Tibial artery (tissue), 4 donors: ENCODE measurements at regions not wholly inside any gene's neighbourhood (a gene's known extent, or its start where the extent isn't known, plus 50 kb on each side); places are given as distances from the start of the nearest gene placed in this dataset.

ENCODE experiments used
- DNase-seq, 2 donors: peaks; one replicate each; pipeline ENCODE4 v3.0.0-alpha.2; 2019
- H3K27ac ChIP-seq, 2 donors: fragments of 200-600 bp; sonication (generic) in 1 of 2; 1 replicate in 1 of 2; 2 replicates in 1 of 2; pipeline ENCODE4 v1.5.1; 2018 to 2019; ENCODE audit warnings: mild to moderate bottlenecking in 1 of 2
- H3K27me3 ChIP-seq, 2 donors: fragments of 200-600 bp; sonication (generic) in 1 of 2; one replicate each; pipeline versions ENCODE4 v1.5.1 to v1.6.0; 2016 to 2019
- H3K36me3 ChIP-seq, 3 donors: fragments of 200-600 bp; sonication (generic) in 2 of 3; one replicate each; pipeline ENCODE4 v1.5.1; 2016 to 2019; ENCODE audit warnings: mild to moderate bottlenecking in 2 of 3
- H3K4me1 ChIP-seq, 4 donors: fragments of 200-600 bp; sonication (generic) in 2 of 4; 1 replicate in 3 of 4; 2 replicates in 1 of 4; pipeline ENCODE4 v1.5.1; 2016 to 2019
- H3K4me3 ChIP-seq, 2 donors: fragments of 200-600 bp; sonication (generic) in 1 of 2; 1 replicate in 1 of 2; 2 replicates in 1 of 2; pipeline ENCODE4 v1.5.1; 2018 to 2019; ENCODE audit warnings: mild to moderate bottlenecking in 2 of 2
- H3K9me3 ChIP-seq, 3 donors: fragments of 200-600 bp; sonication (generic) in 1 of 3; one replicate each; pipeline ENCODE4 v1.5.1; 2016 to 2019
- intact Hi-C: fragments of 100-400 bp; cut with DNase I; formaldehyde crosslinking; loops from one replicate; pipeline ENCODE4 v1.15.0; 2023; ENCODE audit warnings: low total_unique reads
- TF ChIP-seq, protein P1 (sequence below), 2 experiments: fragments of 200-600 bp in 1 of 2; fragments of 450-650 bp in 1 of 2; IDR thresholded peaks; one replicate each; pipeline ENCODE4 v1.5.1; 2017 to 2019; ENCODE audit warnings: antibody characterized with exemption in 2 of 2, mild to moderate bottlenecking in 1 of 2, moderate library complexity in 1 of 2

DNA sequence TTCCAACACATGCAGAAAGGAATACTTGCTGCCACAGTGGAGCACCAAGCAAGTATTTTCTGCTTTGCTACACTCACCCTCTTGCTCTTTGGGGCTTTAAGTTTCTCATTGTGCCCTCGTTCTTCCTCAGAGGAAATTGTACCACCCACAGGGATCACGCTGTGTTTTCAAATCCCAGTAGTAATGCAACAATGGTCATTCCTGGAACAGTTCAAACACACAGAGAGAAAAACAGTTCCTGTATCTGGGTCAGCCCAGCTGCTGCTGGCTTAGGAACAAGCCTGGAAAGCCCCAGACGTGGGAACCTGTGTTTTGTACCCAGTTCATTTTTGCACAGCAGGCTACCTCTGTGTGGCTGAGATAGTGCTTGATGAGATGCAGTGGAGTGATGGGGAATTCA lies 907.8 kb downstream of the STPG2 start:
- Histone ChIP-seq H3K4me1 (no peaks in the 10 kb centered on the region), H3K27ac (no peak overlapping the region), H3K4me3 (no peak overlapping the region), H3K27me3 (no peaks in the 10 kb centered on the region), H3K36me3 (no peaks in the 10 kb centered on the region), H3K9me3 (no peaks in the 10 kb centered on the region)
- TF ChIP-seq, protein P1, sequence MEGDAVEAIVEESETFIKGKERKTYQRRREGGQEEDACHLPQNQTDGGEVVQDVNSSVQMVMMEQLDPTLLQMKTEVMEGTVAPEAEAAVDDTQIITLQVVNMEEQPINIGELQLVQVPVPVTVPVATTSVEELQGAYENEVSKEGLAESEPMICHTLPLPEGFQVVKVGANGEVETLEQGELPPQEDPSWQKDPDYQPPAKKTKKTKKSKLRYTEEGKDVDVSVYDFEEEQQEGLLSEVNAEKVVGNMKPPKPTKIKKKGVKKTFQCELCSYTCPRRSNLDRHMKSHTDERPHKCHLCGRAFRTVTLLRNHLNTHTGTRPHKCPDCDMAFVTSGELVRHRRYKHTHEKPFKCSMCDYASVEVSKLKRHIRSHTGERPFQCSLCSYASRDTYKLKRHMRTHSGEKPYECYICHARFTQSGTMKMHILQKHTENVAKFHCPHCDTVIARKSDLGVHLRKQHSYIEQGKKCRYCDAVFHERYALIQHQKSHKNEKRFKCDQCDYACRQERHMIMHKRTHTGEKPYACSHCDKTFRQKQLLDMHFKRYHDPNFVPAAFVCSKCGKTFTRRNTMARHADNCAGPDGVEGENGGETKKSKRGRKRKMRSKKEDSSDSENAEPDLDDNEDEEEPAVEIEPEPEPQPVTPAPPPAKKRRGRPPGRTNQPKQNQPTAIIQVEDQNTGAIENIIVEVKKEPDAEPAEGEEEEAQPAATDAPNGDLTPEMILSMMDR (IDR thresholded peaks at IDR 0.05): no peak
- intact Hi-C loops: no loop called here
- DNase-seq: no peak

DNA sequence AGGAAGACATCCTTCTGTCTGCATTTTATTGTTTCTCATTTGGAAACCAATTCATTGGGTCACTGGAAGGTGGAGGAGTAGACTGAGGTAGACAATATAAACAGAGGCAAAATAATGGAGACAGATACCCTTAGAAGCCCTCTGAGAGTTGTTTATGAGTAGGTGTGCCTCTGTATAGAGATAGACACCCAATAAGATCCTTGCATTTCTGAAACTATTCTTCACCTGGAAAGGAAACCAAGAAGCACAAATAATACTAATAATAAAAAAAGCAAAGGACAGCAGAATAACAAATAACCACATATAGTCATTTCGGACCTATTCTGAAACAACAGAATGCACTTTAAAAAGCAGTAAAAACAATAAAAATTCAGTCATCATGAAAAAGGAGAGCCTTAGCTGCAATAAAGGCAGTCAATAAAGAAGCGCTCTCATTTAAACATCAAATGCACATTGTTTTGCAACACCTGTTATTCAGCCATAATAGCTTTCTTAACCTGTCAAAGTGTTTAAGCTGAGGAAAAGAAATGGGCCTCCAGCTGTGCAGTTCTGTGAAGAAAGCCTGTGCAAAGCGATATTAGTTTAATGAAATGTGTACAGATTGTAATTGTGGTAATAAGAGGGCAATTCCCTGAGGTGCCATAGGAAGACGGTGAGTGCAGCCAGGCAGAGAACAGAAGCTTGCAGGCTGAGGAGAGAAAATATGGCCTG lies 904.2 kb downstream of the STPG2 start:
- TF ChIP-seq, protein P1 (IDR thresholded peaks at IDR 0.05): no peak
- Histone ChIP-seq H3K4me1 (no peaks in the 10 kb centered on the region), H3K9me3 (no peaks in the 10 kb centered on the region), H3K36me3 (no peaks in the 10 kb centered on the region), H3K27me3 (no peaks in the 10 kb centered on the region), H3K27ac (no peak overlapping the region), H3K4me3 (no peak overlapping the region)
- no peak for DNase-seq
- intact Hi-C loops: no loop called here

DNA sequence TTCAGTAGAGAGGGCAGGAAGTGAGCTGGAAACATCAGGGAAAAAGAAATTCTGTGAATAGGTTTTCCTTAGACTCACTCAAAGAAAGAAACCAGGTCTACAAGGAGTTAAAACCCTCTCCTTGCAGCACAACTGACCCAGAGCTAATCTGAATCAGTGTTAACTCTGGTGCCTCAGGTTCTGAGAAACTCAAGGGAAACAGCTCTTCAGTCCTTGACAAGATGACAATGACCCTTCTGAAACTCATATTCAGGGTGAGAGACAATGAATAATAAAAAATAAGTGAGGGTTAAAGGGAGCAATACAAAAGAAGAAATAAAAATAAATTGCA lies 903.6 kb downstream of the STPG2 start:
- H3K4me1 ChIP-seq: no peaks in the 10 kb centered on the region
- no peaks in the 10 kb centered on the region for H3K36me3 ChIP-seq
- no peak for DNase-seq
- H3K27me3 ChIP-seq: no peaks in the 10 kb centered on the region
- H3K27ac ChIP-seq: no peak overlapping the region
- H3K9me3 ChIP-seq: no peaks in the 10 kb centered on the region
- no peak overlapping the region for H3K4me3 ChIP-seq
- intact Hi-C loops: no loop called here
- TF ChIP-seq, protein P1 (IDR thresholded peaks at IDR 0.05): no peak

DNA sequence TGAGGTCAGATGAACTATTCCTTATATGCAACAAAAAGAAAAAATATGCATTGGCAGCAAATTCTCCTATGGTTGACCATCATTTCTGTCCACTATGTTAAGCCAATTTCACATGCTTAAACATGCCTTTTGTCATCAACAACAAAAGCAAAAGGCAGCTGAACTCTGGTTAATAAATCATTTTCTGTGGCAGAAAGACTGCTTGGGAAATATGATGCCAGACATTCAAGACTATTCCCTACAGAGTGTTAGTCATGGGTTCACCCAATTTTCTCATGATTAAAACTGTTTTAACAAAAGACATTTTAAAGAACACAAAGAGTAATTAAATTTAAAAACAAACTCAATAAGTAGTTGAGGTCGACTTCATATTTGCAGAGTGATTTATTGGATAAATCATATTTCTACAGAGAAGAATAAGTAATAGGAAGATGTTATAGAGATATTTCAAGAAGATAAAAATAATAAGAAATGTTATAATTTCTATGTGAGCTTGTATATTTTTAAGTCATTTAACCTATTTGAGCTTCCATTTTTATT lies 890.6 kb downstream of the STPG2 start:
- no peaks in the 10 kb centered on the region for H3K9me3 ChIP-seq
- no peak for DNase-seq
- H3K27ac ChIP-seq: no peak overlapping the region
- no peak overlapping the region for H3K4me3 ChIP-seq
- no peaks in the 10 kb centered on the region for H3K27me3 ChIP-seq
- TF ChIP-seq, protein P1 (IDR thresholded peaks at IDR 0.05): no peak
- H3K36me3 ChIP-seq: no peaks in the 10 kb centered on the region
- no peaks in the 10 kb centered on the region for H3K4me1 ChIP-seq
- intact Hi-C loops: no loop called here

DNA sequence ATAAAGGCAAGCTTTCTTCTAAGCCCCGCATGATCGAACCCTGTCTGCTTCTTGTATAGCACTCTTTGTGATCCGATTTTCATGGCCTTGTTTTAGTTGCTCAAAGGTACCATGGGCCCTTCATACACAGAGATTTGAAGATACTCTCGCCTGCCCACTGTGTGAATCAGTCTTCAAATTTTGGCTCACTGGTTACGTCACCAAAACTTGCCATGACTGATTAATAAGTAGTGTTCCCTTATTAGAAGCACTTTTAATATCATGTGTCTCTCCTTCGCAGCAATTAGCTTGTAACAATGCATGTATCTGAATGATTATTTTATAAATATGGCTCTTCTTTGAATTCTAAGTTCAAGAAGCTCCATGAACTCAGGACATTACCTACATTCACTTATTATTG lies 880.5 kb downstream of the STPG2 start:
- no peaks in the 10 kb centered on the region for H3K36me3 ChIP-seq
- no peak overlapping the region for H3K27ac ChIP-seq
- TF ChIP-seq, protein P1 (IDR thresholded peaks at IDR 0.05): no peak
- H3K27me3 ChIP-seq: no peaks in the 10 kb centered on the region
- DNase-seq: no peak
- no peaks in the 10 kb centered on the region for H3K9me3 ChIP-seq
- H3K4me1 ChIP-seq: no peaks in the 10 kb centered on the region
- intact Hi-C loops: no loop called here
- no peak overlapping the region for H3K4me3 ChIP-seq
